NT2/D1 (cell line): ENCODE measurements at regions not wholly inside any gene's neighbourhood (a gene's known extent, or its start where the extent isn't known, plus 50 kb on each side); places are given as distances from the start of the nearest gene placed in this dataset.

Experiments
- SUZ12 ChIP-seq: IDR thresholded peaks from 2 replicates; pipeline ENCODE4 v1.6.1; 2011; ENCODE audit not compliant: insufficient read length, insufficient read depth; ENCODE audit errors: extremely low read depth
- YY1 ChIP-seq: IDR thresholded peaks from 2 replicates; pipeline ENCODE4 v1.6.1; 2011; ENCODE audit not compliant: insufficient read length, insufficient read depth
- ZNF274 ChIP-seq: IDR thresholded peaks from 2 replicates; pipeline ENCODE4 v1.6.1; 2011; ENCODE audit warnings: mild to moderate bottlenecking, low read depth, low read length

DNA sequence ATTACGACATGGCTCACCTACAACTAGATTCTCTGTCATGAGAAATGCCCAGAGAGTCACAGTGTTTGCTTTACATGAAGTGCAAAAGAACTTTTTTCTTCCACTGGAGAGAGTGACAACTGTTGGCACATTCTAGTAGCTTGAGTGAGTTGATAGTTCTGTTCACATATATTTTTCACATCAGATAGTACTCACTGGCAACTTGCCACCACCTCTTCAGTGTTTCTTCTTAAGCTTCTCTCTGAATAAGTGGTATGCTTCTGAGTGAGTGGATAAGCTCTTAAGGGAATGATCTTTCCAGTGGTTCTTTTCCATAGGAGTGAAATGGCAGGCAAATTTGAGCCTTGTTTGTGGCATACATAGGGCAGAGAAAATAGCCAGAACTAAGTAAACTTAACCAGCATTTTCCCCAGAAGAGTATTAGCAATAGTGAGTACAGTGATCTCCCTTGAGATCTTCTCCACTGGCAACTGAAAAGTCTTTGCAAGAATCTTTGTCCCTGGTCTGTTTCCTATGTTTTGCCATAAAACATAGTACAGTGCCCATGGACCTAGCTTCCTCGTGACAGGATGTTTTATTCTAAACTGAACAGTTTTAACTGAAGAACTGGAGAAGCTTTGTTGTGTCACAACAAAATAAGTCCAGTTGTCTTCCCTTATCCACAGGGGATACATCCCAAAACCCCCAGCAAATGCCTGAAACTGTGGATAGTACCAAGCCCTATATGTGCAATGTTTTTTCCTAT, 125.4 kb upstream of the CDK13 start:
- TF ChIP-seq ZNF274 (no peak), SUZ12 (no peak), YY1 (no peak)
